ENCODE measurements at regions not wholly inside any gene's neighbourhood (a gene's known extent, or its start where the extent isn't known, plus 50 kb on each side); places are given as distances from the start of the nearest gene placed in this dataset.
"Not testable (repeated sequence)": the region's sequence is repeated elsewhere in the genome, so short reads cannot be mapped to it uniquely, and the experiment has no call there.

- no peak overlapping the region for H2AFZ ChIP-seq (ENCODE audit: low read length)
- no peaks in the 10 kb centered on the region for H3F3A ChIP-seq (ENCODE audit: insufficient read depth, low read length)
- H3K9me3 ChIP-seq (ENCODE audit: low read length), result 0 out of 2 replicates have a peak, but pooled peaks cover 3% of the 10 kb centered on the region
- H3K4me2 ChIP-seq (ENCODE audit: low read length), result no peak overlapping the region
- peak overlapping the region; percentile 97 for H3K27ac ChIP-seq (ENCODE audit: low read depth, low read length, poor library complexity, severe bottlenecking)
- no peaks in the 10 kb centered on the region for H3K9me2 ChIP-seq (ENCODE audit: low read depth, low read length)
- H3K79me2 ChIP-seq (ENCODE audit: insufficient read depth, low read length), result peaks cover 9% of the 10 kb centered on the region; the same call in 1 of the 2 replicates
- H3K4me3 ChIP-seq (ENCODE audit: low read depth, low read length, poor library complexity, severe bottlenecking), result no peak overlapping the region
- TF ChIP-seq CTCF (IDR thresholded peaks at IDR 0.05; ENCODE audit: low read length), result no peak
- no peak for TF ChIP-seq EZH2 (IDR thresholded peaks at IDR 0.05; ENCODE audit: borderline replicate concordance, low read length)
- peaks cover 69% of the 10 kb centered on the region for H3K36me3 ChIP-seq (ENCODE audit: insufficient read depth, low read length)
- H3K9ac ChIP-seq (ENCODE audit: low read length), result no peak overlapping the region
- H4K20me1 ChIP-seq (ENCODE audit: insufficient read depth, low read length), result no peaks in the 10 kb centered on the region
- H3K27me3 ChIP-seq (ENCODE audit: insufficient read depth, low read length), result no peaks in the 10 kb centered on the region
- peaks cover 75% of the 10 kb centered on the region for H3K4me1 ChIP-seq (ENCODE audit: insufficient read depth, low read length, severe bottlenecking)
These were observed 103.8 kb upstream of the KLF13 start for GRCh38 chr15:31222773-31223341.

- Histone ChIP-seq H3F3A (ENCODE audit: insufficient read depth, low read length) (no peaks in the 10 kb centered on the region), H3K9me3 (ENCODE audit: low read length) (0 out of 2 replicates have a peak, but pooled peaks cover 3% of the 10 kb centered on the region), H3K27ac (ENCODE audit: low read depth, low read length, poor library complexity, severe bottlenecking) (peak overlapping the region; percentile 97), H3K4me3 (ENCODE audit: low read depth, low read length, poor library complexity, severe bottlenecking) (no peak overlapping the region), H3K9ac (ENCODE audit: low read length) (no peak overlapping the region; the same call in 1 of the 2 replicates), H3K4me2 (ENCODE audit: low read length) (peak overlapping the region; percentile 79; the same call in 1 of the 2 replicates), H3K79me2 (ENCODE audit: insufficient read depth, low read length) (peaks cover 16% of the 10 kb centered on the region), H3K27me3 (ENCODE audit: insufficient read depth, low read length) (no peaks in the 10 kb centered on the region), H3K9me2 (ENCODE audit: low read depth, low read length) (no peaks in the 10 kb centered on the region), H3K36me3 (ENCODE audit: insufficient read depth, low read length) (peaks cover 77% of the 10 kb centered on the region), H4K20me1 (ENCODE audit: insufficient read depth, low read length) (no peaks in the 10 kb centered on the region), H3K4me1 (ENCODE audit: insufficient read depth, low read length, severe bottlenecking) (peaks cover 84% of the 10 kb centered on the region), H2AFZ (ENCODE audit: low read length) (no peak overlapping the region)
- TF ChIP-seq EZH2 (IDR thresholded peaks at IDR 0.05; ENCODE audit: borderline replicate concordance, low read length) (no peak), CTCF (IDR thresholded peaks at IDR 0.05; ENCODE audit: low read length) (no peak)
These were observed 102.9 kb upstream of the KLF13 start for GRCh38 chr15:31223478-31224350.

GRCh38 chr15:31224661-31225060 lies 102.0 kb upstream of the KLF13 start:
- not testable (repeated sequence) for H4K20me1 ChIP-seq (ENCODE audit: insufficient read depth, low read length); H3F3A ChIP-seq (ENCODE audit: insufficient read depth, low read length); H2AFZ ChIP-seq (ENCODE audit: low read length); H3K9me2 ChIP-seq (ENCODE audit: low read depth, low read length); H3K27me3 ChIP-seq (ENCODE audit: insufficient read depth, low read length); H3K9me3 ChIP-seq (ENCODE audit: low read length)
- Histone ChIP-seq H3K9ac (ENCODE audit: low read length) (peak overlapping the region; percentile 55; the same call in 1 of the 2 replicates), H3K4me2 (ENCODE audit: low read length) (peak overlapping the region; percentile 79), H3K36me3 (ENCODE audit: insufficient read depth, low read length) (peaks cover 79% of the 10 kb centered on the region), H3K4me3 (ENCODE audit: low read depth, low read length, poor library complexity, severe bottlenecking) (peak overlapping the region; percentile 80), H3K79me2 (ENCODE audit: insufficient read depth, low read length) (peaks cover 16% of the 10 kb centered on the region), H3K27ac (ENCODE audit: low read depth, low read length, poor library complexity, severe bottlenecking) (peak overlapping the region; percentile 97), H3K4me1 (ENCODE audit: insufficient read depth, low read length, severe bottlenecking) (peaks cover 92% of the 10 kb centered on the region)

Data from OCI-LY1 (cell line).